ENCODE measurements at regions not wholly inside any gene's neighbourhood (a gene's known extent, or its start where the extent isn't known, plus 50 kb on each side); places are given as distances from the start of the nearest gene placed in this dataset.

DNA sequence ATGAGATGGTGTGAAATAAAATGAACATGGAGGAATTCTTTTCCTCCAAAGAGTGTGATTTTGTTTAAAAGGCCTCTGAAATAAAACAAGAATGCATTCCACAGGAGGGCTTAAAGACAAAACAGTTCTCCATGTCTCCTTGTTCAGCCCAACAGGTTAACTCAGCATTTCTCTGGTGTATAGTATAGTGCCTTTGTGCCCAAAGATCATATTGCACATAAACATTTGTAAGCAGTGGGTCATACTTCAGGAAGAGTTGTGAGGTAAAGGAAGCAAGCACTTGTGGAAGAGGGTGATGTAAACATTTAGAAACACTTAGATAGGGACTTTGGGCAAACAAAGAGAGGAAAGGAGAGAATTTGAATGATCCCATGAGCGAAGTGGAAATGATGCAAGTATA, 433.9 kb downstream of the SIPA1L2 start:
- DNase-seq (ENCODE audit: low spot score), result no peak

DNA sequence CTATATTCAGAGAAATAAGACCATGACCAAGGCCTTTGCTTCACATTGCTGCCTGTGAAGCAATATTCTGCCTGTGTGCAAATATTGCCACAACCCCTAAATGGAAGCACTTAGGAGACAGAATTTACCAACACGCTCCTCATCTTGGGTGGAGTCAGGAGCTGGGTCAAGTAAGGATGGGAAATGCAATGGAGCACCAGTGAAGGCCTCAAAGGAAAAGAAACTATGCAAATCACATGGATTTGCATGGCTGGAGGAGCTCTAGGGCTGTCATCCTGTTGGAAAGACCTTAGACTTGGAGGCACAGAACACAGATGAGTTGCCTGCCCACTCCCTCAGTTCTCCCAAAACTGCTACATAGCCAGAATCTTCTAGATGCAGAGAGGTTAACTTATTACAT, 435.5 kb downstream of the SIPA1L2 start:
- DNase-seq (ENCODE audit: low spot score), result no peak

DNA sequence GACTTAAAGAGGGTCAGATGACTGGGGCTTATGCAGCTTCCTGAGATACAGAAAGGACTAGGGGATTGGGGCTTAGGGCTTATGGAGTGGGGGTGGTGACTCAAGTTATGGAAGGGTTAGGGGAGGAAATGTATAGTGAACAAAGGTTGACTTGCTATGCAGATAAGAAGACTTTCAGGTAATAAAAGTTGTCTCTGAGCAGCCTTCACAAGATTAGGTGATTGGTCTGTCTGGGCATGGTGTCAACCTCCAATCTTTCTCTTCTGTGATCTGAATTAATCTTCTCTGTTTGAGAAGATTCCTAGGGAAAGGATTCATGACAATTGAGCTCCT, 436.5 kb downstream of the SIPA1L2 start:
- DNase-seq (ENCODE audit: low spot score), result no peak

DNA sequence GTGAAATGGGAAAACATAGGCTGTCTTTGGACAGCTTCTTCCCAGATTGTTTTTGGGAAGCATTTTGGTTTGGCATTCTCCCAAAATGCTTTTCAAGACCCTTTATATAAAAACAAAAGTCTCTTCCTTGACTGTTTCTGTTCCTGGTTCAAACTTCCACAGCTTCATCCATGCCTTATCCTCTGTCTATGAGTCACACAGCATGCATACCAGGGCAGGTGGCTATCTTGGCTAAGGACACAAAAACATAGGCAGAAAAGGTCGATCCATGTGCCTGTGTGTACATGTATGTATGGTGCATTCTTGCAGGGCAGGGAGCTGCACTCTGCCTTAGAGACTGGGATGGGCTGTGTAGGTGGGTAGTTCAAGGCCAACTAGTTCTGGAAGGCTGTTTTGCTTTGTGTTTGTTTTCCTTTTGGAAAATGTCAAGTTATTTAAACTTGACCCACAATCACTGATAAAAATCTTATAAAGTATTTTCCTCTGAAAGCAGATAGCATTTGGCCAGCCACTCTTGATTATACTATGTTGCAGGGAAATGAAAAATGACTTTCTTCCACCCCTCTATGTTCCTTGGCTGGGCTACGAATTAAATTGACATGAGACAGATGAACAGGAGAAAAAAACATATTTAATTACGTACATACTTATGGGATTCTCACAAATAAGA, 437.0 kb downstream of the SIPA1L2 start:
- DNase-seq (ENCODE audit: low spot score), result no peak

DNA sequence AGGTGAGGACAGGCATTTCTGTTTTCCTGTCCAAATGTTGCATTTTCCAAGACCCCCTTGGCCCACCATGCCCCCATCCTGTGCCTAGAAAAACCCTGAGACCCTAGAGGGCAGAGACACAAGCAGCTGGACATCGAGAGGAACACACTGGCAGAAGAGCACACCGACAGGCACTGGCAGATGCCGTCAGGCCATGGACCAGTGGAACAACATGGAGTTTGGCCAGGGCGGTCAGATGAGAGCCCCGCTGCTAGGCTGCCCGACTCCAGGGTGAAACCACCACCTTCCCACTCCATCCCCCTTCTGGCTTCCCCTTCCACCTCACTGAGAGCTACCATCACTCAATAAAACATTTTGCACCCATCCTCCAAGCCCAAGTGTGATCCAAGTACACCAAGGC, 438.4 kb downstream of the SIPA1L2 start:
- DNase-seq (ENCODE audit: low spot score), result no peak

DNA sequence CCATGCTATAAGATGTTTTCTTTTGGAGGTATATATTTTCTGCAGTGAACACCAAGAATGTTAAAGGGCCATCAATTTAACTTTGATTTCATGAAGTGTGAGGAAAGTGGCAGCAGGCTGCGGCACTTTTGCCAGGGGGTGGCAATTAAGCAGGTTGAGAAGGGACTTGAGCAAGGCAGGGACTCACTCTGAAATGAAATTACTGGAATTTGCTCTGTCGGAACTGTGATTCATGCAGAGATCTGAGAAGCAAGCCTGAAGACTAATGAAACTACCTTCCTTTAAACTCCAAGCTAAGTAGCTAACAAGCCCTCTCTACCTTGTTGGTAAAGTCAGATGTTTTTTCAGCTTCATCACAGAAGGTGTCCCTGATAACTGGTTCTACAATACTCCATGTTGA, 441.6 kb downstream of the SIPA1L2 start:
- DNase-seq (ENCODE audit: low spot score), result no peak

DNA sequence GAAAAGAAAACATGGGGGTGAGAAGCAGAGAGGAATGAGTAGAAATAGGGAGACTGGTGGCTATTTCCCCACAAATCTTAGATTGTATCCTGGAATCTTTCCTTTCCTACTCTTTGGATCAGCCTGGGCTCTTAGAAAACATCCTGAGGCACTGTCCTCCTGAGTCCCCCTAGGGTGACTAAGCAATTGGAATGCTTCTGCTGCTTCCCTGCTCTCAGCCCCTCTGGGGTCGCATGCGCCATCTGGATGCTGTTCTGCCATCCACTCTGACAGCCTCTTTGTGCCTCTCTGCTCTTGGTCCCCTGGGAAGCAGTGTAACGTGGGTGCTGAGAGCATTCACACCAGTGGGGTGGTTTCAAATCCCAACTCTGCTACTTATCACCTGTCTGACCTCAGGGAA, 443.0 kb downstream of the SIPA1L2 start:
- no peak for DNase-seq (ENCODE audit: low spot score)

DNA sequence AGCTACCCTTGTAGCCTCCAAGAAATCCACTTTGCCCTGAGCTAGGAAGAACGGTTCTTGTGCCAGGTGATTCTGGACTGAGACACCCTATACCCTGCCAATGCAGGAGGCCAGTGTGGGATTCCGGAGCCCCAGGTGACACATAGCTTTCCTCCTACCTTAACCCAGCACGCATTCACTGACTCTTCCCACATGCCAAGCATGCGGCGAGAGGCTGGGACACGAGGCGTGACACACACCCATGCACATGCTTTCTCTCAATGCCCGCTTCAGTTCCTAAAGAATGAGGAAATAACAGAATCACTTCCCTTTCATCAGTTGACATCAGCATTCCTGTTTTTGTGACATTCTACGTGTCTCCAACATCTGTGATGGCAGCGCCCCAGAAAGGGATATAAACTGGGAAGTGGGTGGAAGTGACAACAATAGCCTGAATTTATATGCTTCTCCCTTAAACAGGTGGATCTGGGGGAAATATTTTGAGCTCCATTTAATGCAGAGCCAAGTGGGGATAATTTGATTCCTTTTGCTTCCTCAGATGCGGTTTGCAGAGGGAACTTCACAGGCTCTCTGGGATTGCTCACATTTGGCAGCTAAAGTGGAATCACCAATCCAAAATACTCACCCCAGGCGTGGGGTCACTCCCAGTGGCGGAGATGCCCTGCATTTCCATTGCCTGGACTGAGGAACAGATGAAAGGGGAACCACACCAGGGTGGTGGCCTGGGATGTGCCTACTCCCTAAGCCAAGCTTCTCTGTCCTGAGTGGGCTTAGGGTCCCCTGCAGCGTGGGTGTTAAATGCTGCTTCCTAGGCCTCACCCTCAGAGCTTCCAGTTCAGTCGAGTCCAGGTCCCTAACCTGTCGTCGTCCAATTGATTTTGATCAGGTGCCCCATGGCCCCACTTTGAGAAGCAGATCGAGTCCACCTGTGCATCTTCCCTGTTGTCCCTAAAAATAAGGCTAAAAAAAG, 445.1 kb downstream of the SIPA1L2 start:
- no peak for DNase-seq (ENCODE audit: low spot score)

DNA sequence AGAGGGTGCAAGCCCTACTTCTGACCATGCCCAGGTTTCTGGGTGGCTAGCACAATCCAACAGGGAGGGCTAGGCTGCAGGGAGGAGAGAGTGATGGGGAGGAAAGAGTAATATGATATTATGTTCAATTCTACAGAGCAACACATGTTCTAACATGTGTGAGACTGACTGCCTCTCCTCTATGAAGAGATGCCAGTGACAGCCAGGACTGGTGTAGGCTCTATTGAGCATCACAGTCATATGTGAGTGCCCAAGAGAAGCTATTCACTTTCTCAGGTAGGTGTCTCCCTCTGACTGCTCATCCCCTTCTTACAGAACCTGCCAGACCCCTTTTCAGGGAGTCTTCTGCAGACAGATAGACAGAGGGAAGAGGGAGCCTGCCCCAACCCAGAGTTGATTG, 446.1 kb downstream of the SIPA1L2 start:
- DNase-seq (ENCODE audit: low spot score), result no peak

DNA sequence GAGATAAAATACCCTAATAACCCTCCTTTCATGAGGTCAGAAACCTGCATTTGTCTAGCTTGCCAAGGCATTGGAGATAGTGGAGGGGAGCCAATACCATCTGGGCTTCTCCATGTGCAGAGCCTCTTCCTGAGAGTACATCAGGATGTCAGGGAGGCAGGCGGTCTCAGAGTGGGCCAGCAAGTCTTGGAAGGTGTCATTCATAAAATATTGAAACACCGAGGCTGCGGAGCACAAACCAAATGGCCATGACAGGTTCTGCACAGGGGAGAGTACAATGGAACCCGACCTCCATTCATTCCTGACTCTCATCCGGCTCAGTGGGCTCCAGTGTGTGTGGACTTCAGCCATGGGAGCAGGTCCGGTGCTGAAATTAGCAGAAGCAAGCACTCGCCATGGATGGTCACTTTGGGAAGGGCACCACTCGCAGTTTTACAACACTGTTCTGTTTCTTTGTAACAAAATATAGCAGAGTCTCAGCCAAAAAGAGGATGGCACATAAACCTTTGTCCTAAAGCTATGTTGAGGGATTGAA, 446.6 kb downstream of the SIPA1L2 start:
- DNase-seq (ENCODE audit: low spot score), result no peak

DNA sequence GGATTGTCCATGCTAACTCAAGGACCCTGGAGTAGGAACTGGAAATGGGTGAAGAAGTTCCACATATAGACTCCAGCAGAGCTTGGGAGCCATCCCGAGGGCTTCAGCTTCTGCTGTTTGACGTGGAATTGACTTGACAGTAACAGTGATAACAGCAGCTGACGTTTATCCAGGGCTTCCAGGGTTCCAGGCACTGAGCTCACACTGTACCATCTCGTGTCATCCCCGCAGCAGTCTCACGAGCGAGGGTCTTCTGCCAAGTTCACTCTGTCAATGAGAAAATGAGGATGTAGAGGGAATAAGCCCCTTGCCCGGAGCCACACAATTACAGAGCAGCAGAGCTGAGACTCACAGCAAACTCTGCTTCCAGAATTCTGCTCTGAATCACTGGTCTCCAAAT, 447.7 kb downstream of the SIPA1L2 start:
- DNase-seq (ENCODE audit: low spot score), result no peak

DNA sequence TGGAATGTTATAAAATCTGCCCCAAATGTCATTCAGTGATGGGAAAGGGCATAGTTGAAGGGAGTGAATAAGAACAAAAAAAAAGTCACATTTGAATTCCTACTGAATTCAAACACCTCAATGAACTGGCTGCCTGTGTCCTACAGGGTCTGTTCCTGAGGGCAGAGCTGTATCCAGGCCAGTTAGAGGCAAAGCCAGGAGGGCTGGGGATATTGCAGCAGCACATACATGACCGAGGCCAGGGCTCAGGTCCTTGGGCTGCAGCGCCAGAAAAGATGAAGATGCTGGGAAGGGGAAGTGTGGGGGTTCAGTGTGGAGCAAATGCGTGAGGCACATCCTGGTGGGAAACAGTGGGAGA, 449.2 kb downstream of the SIPA1L2 start:
- DNase-seq (ENCODE audit: low spot score), result no peak

DNA sequence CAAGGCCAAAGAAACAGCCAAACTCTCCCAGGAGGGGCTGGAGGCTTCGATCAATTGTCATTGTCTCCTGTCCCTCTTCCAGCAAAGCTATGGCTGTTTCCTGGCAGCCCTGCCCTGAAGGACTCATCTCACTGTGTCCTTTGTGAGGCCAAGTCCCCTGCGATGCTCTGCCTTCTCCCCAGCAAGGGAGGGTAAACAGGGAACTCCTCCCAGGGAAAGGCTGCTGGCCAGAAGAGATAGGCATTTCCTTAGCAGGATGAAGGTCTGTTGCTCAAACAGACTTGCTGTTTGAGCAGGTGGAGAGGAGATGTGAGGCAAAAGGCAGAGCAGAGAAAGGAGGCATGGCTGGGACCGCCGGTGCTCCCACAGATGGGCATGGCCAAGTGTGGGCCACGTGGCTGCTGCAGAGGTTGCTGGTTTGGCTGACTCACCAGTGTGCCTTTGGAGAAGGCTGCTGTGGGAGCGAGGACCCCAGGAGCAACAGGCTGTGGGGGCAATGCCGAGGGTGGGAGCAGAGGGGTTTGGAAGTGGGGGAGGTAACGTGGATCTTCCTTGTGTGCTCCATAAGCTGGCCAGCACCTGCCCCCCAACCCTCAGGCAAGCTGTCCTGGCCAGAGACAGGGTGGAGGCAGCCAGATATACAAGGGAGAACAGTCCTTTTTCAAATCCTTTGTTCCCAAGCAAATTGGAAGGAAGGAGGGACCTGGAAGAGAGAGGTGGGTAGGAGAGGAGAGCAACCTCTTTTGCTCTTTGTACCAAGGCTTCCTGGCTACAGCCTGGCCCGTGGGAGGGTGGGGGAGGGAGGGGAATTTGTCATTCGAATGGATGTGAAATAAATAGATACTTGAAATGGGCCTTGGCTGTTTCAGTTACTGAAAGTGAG, 449.8 kb downstream of the SIPA1L2 start:
- DNase-seq (ENCODE audit: low spot score), result no peak

DNA sequence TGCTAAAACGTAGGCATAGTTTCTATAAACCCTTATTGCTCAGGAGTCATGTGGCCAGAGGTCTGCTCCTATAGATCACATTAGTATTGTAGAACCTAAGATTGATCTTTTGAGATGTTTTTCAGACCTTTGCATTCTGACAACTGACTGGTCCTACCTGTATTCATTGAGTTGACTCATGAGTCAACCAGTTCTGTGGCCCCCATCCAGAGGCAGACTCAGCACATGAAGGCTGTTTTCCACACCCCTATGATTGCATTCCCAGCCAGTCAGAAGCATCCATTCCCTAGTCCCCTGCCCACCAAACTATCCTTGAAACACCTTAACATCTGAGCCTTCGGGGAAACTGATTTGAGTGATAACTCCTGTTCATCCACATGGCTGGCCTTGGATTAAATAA, 451.7 kb downstream of the SIPA1L2 start:
- no peak for DNase-seq (ENCODE audit: low spot score)

DNA sequence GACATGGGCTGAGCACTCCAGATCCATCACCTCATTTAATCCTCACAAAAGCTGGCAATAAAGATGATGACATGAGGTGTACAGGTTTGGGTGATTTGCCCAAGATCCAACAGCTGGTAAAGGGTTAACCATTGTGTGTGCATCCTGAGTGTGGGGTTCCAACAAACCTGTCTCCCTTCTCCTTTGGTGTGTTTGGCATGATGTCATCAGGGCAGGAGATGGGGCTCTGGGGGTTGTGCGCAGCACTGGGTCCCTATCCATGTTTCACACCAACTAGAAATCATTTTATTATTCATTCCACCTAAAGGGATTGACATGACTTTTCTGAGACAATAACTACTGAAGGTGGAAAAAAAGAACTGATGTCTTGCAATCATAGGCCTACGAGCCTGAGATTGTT, 452.5 kb downstream of the SIPA1L2 start:
- no peak for DNase-seq (ENCODE audit: low spot score)

DNA sequence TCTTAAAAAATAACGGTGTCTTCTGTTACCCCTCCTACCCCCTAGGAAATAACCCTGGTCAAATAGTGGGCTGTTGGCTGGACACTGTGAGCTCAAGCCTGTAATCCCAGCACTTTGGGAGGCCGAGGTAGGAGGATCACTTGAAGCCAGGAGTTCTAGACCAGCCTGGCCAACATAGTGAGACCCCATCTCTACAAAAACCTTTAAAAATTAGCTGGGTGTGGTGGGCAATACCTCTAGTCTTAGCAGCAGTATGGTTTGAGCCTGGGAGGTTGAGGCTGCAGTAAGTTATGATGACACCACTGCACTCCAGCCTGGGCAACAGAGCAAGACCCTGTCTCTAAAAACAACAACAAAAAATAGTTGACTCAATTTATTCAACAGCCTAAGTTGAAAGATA, 453.7 kb downstream of the SIPA1L2 start:
- no peak for DNase-seq (ENCODE audit: low spot score)

DNA sequence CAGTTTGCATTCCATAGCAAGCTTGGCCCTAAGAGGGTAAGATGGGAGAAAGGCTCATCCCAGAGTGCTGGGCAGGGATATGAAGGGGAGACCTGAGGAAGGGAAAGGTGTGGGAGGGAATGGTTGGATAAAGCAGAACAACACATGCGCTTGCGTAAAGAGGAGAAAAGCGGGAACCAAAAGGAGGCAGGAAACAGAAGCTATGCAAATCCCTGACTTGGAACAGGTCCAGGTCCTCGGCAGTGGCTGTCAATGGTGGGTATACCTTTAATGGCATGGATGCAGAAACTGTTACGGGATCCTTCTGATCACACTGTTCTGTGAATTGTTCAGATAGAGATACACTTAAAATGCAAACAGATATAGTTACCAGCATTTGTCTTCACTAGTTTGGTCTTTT, 455.6 kb downstream of the SIPA1L2 start:
- no peak for DNase-seq (ENCODE audit: low spot score)

DNA sequence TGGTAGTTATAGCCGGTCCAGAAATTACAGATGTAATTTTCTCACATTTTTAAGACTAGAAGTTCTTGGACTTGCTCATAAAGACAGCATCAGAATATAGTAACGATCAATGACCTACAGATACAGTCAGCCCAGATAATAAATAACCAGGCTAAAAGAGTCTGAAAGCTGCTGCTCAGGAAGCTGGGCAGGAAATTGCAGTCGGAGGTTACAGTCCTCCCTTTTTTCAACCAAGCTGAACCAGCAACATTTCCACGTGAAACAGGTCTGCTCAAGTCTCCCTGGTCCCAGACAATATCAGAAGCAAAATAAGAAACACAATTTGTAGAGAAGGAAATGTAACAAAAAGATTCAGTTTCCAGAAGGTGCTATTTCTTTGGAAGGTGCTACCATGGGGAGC, 457.4 kb downstream of the SIPA1L2 start:
- DNase-seq (ENCODE audit: low spot score), result no peak

DNA sequence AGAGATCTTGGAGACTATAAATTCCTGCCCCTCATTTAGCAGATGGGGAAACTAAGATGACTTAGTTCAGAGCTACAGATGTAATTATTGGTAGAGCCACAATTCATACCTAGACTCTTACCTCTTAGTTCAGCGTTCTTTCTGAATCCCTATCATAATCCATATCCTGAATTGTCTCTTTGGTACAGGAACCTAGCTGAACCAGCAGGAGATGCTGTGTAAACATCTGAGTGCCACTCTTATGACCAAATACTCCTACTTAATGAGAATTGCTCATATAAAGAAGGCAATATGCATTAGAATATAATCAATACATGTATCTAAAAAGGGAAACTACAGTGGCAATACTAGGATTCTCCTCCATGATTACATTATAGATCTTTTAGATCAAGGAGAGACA, 459.0 kb downstream of the SIPA1L2 start:
- DNase-seq (ENCODE audit: low spot score), result no peak

DNA sequence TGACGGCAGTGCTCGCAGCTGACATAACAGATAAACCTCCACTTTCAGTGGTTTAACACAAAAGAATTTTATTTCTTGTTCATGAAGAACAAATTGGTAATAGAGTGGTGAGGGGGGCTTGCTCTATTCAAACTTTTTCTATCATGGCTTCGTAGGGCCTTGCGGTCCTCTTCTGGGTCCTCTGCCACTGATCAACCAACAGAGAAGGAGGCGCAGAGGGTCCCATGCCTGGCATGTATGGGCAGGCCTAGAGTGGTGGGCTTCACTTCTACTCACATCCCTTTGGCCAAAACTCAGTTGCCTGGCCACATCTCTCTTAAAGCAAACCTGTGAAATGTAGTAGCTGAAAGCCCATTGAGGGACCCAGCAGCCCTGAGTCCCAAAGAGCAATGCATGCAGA, 460.5 kb downstream of the SIPA1L2 start:
- DNase-seq (ENCODE audit: low spot score), result no peak

DNA sequence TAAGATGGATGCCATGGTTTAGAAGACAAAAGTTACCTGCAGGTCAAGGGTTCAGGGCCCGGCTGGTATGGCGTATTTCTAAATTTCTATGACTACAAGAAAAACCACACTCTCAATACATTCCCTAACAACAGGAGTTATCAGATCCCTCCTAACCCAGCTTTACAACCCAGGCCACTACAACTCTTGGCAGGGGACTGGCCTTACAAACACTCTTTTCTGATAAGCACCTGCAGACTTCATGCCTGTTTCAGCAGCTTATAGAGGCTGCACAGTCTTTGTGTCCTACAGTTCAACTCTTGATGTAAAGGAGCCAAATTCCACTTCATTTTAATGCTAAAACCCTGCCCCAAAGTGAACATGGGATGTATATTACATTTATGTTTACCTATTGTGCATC, 461.4 kb downstream of the SIPA1L2 start:
- no peak for DNase-seq (ENCODE audit: low spot score)

DNA sequence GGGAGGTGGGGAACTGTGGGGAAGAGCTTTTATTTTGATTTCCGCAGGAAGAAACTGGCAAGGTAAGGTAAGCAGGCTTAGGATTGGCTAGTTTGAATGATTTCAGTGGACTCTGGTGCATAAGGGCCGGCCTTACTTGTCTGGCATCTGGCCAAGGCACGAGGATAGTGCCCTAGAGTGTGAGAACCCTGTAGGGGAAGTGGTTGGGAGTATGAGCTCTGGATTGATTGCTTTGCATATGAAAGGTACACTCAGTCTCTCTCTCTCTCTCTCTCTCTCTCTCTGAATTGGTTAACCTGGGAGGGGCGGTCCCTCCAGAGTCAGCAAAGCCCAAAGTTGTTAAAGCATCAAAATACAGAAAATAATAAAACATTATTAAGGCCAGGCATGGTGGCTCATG, 463.0 kb downstream of the SIPA1L2 start:
- DNase-seq (ENCODE audit: low spot score), result no peak

Measured in LoVo (cell line).